A673 (cell line): ENCODE measurements at regions not wholly inside any gene's neighbourhood (a gene's known extent, or its start where the extent isn't known, plus 50 kb on each side); places are given as distances from the start of the nearest gene placed in this dataset.

ENCODE experiments used
- EZH2 ChIP-seq: fragments of 200-600 bp; sonication (generic); IDR thresholded peaks from 2 replicates; pipeline ENCODE4 v1.6.1; 2017; ENCODE audit warnings: borderline replicate concordance, low read depth, mild to moderate bottlenecking, mixed read lengths, antibody characterized with exemption, low read length; ENCODE audit not compliant: poor library complexity, severe bottlenecking
- TF ChIP-seq, protein P1 (sequence below): fragments of 300-800, 200-600 bp; sonication (generic); conservative IDR thresholded peaks from 2 replicates; pipeline ENCODE4 v1.5.1; 2017; ENCODE audit warnings: low read depth, mild to moderate bottlenecking, antibody characterized with exemption, low read length, moderate library complexity, mixed read lengths

DNA sequence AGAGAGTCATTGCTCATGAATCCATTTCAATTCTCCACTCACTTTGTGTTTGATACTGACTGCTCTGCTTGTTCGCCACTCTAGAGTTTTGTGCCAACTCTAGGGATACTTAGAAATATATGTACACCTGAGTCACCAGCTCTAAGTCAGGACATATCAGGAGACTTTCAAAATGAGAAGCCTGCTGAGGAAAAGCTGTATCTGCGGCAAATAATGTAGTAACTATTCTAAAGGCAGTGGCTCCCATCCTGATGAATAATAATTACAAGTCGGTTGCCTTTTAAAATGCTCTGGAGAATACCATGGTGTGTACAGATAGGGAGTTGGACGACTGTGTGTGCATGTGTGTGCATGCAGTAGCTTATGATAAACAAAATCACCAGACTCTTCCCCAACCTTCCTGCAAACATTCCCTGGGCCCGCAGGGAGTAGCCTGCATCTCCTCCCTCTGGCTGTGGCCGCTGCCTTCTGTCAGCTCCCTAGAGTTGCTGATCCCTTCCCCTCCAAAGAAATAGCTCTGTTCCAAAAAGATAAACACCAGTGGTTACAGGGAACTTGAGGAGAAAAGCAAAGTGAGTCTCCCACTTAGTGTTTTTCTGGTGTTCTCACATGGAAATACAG is 346.3 kb upstream of the UMPS start:
- TF ChIP-seq, protein P1, sequence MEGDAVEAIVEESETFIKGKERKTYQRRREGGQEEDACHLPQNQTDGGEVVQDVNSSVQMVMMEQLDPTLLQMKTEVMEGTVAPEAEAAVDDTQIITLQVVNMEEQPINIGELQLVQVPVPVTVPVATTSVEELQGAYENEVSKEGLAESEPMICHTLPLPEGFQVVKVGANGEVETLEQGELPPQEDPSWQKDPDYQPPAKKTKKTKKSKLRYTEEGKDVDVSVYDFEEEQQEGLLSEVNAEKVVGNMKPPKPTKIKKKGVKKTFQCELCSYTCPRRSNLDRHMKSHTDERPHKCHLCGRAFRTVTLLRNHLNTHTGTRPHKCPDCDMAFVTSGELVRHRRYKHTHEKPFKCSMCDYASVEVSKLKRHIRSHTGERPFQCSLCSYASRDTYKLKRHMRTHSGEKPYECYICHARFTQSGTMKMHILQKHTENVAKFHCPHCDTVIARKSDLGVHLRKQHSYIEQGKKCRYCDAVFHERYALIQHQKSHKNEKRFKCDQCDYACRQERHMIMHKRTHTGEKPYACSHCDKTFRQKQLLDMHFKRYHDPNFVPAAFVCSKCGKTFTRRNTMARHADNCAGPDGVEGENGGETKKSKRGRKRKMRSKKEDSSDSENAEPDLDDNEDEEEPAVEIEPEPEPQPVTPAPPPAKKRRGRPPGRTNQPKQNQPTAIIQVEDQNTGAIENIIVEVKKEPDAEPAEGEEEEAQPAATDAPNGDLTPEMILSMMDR, result no peak
- no peak for TF ChIP-seq EZH2
